Heart left ventricle (tissue), 16 donors: ENCODE measurements at regions not wholly inside any gene's neighbourhood (a gene's known extent, or its start where the extent isn't known, plus 50 kb on each side); places are given as distances from the start of the nearest gene placed in this dataset.

Source experiments
- ATAC-seq, 4 donors: fragments of 200-7000 bp; cut with Tn5 transposase; one replicate each; pipeline ENCODE4 v1.9.1; 2020 to 2022; ENCODE audit warnings: moderate library complexity in 4 of 4, mild to moderate bottlenecking in 3 of 4, moderate number of reproducible peaks in 1 of 4
- DNase-seq, 5 donors: peaks; one replicate each; pipeline ENCODE4 v3.0.0-alpha.2; 2020
- H3K27ac ChIP-seq, 12 donors: fragments of 200-600 bp; sonication (generic) in 4 of 12; one replicate each; pipeline versions ENCODE4 v1.5.0 to v1.8.0; 2016 to 2022; ENCODE audit warnings: mild to moderate bottlenecking in 2 of 12
- H3K27me3 ChIP-seq, 9 donors: fragments of 200-600 bp; sonication (generic) in 2 of 9; one replicate each; pipeline versions ENCODE4 v1.5.1 to v1.8.0; 2016 to 2022; ENCODE audit warnings: mild to moderate bottlenecking in 3 of 9
- H3K36me3 ChIP-seq, 9 donors: fragments of 200-600 bp; sonication (generic) in 2 of 9; one replicate each; pipeline versions ENCODE4 v1.5.0 to v1.8.0; 2018 to 2022; ENCODE audit warnings: mild to moderate bottlenecking in 2 of 9
- H3K4me1 ChIP-seq, 12 donors: fragments of 200-600 bp; sonication (generic) in 4 of 12; one replicate each; pipeline versions ENCODE4 v1.5.0 to v1.8.0; 2016 to 2022; ENCODE audit warnings: mild to moderate bottlenecking in 3 of 12
- H3K4me3 ChIP-seq, 12 donors: fragments of 200-600 bp; sonication (generic) in 4 of 12; one replicate each; pipeline versions ENCODE4 v1.5.0 to v1.8.0; 2017 to 2022; ENCODE audit warnings: mild to moderate bottlenecking in 9 of 12, moderate library complexity in 4 of 12
- H3K9me3 ChIP-seq, 12 donors: fragments of 200-600 bp; sonication (generic) in 4 of 12; one replicate each; pipeline versions ENCODE4 v1.5.0 to v1.8.0; 2016 to 2022; ENCODE audit warnings: mild to moderate bottlenecking in 1 of 12
- CTCF ChIP-seq, 12 donors: fragments of 200-600 bp; sonication (generic) in 4 of 12; IDR thresholded peaks; one replicate each; pipeline versions ENCODE4 v1.5.0 to v1.8.0; 2018 to 2022; ENCODE audit warnings: antibody characterized with exemption in 12 of 12, mild to moderate bottlenecking in 5 of 12
- POLR2A ChIP-seq, 2 donors: fragments of 450-650 bp; IDR thresholded peaks; one replicate each; pipeline ENCODE4 v1.6.1; 2017; ENCODE audit warnings: antibody characterized with exemption in 2 of 2, mild to moderate bottlenecking in 2 of 2, moderate library complexity in 2 of 2
- WGBS, 4 donors: extraction: QIAGEN DNeasy Blood & Tissue Kit in 2 of 4; methylation state at CpG; one replicate each; pipeline versions ENCODE4 v1.1.5 to v1.1.7; 2013 to 2018; 5-methylcytosine and 5-hydroxymethylcytosine counted together
- intact Hi-C, 10 donors: fragments of 100-400 bp; cut with DNase I; formaldehyde crosslinking; loops; one replicate each; pipeline versions ENCODE4 v1.11.1 to v1.14.2; 2022
- donor health status: ischemic (EF 13 %, LVEDD 7.1; RV severe dilation, severe dysfunction).
- donor health status: healthy with polysubstance abuse.
- donor health status: DM: no; HTN: yes; CAD: no.
- donor health status: DM: no; HTN: no; CAD: no.
- donor health status: ischemic (EF 25% LVEDD 6.9; RV normal size, moderate dysfunction).
- donor health status: ischemic (EF 25% LVEDD 5.7; RV mildly dilated, moderate dysfunction).
- donor health status: healthy.
- donor health status: DM: yes; HTN: yes; CAD: no.
- donor health status: ischemic (EF 35%, LVEDD 5.7; RV mildly dilated, moderate dysfunction).
- donor health status: nonischemic (EF 11% LVEDD 7.7; RV severe dilation, severe dysfunction).
- donor health status: DM: yes; HTN: yes; CAD: no.
- donor health status: PGD.
- donor health status: ischemic (EF 29% LVEDD 5.4; RV normal size, mild dysfunction).
- donor health status: nonischemic (EF 23%, LVEDD 6.1; RV moderate dilation, normal function).

- Histone ChIP-seq H3K27me3 (peaks cover 0 to 3% (median 0%) of the 10 kb centered on the region in 9 donors), H3K4me1 (no peaks in the 10 kb centered on the region), H3K4me3 (no peak overlapping the region), H3K36me3 (no peaks in the 10 kb centered on the region), H3K27ac (no peak overlapping the region), H3K9me3 (no peaks in the 10 kb centered on the region)
- WGBS, 4 donors, result 64 to 80% (median 66%) methylated on average over 1 of the region's 1 CpG
- TF ChIP-seq CTCF (IDR thresholded peaks at IDR 0.05) (no peak), POLR2A (IDR thresholded peaks at IDR 0.05) (no peak)
- DNase-seq, result no peak
- intact Hi-C loops, result no loop called here
- ATAC-seq, result no peak
Observed at GRCh38 chr13:78198419-78198818, 279.8 kb upstream of the EDNRB start.

- Histone ChIP-seq H3K9me3 (no peaks in the 10 kb centered on the region), H3K4me3 (no peak overlapping the region), H3K4me1 (no peaks in the 10 kb centered on the region), H3K36me3 (no peaks in the 10 kb centered on the region), H3K27me3 (peaks cover 0 to 3% (median 0%) of the 10 kb centered on the region in 9 donors), H3K27ac (no peak overlapping the region)
- TF ChIP-seq CTCF (IDR thresholded peaks at IDR 0.05) (no peak), POLR2A (IDR thresholded peaks at IDR 0.05) (no peak)
- ATAC-seq (no peak), DNase-seq (no peak)
- WGBS, 4 donors, result 80 to 87% (median 86%) methylated on average over 5 of the region's 5 CpGs
- intact Hi-C loops, result no loop called here
Observed at GRCh38 chr13:78197231-78197630, 278.6 kb upstream of the EDNRB start.

GRCh38 chr13:78194904-78195639 lies 276.4 kb upstream of the EDNRB start:
- ATAC-seq, result no peak
- Histone ChIP-seq H3K9me3 (no peaks in the 10 kb centered on the region), H3K4me1 (no peaks in the 10 kb centered on the region), H3K27me3 (peaks cover 0 to 3% (median 0%) of the 10 kb centered on the region in 9 donors), H3K27ac (no peak overlapping the region), H3K36me3 (no peaks in the 10 kb centered on the region), H3K4me3 (no peak overlapping the region)
- no peak for DNase-seq
- no peak for TF ChIP-seq CTCF (IDR thresholded peaks at IDR 0.05)
- no peak for TF ChIP-seq POLR2A (IDR thresholded peaks at IDR 0.05)
- intact Hi-C loops, result no loop called here
- 66 to 84% (median 73%) methylated on average over 3 of the region's 3 CpGs for WGBS, 4 donors

GRCh38 chr13:78193846-78194245 lies 275.2 kb upstream of the EDNRB start:
- intact Hi-C loops, result no loop called here

More at GRCh38 chr13:78193846-78194245, 275.2 kb upstream of the EDNRB start:
- TF ChIP-seq CTCF (IDR thresholded peaks at IDR 0.05) (no peak), POLR2A (IDR thresholded peaks at IDR 0.05) (no peak)
- Histone ChIP-seq H3K9me3 (no peaks in the 10 kb centered on the region), H3K4me1 (no peaks in the 10 kb centered on the region), H3K36me3 (no peaks in the 10 kb centered on the region), H3K4me3 (no peak overlapping the region), H3K27me3 (peaks cover 0 to 3% (median 0%) of the 10 kb centered on the region in 9 donors), H3K27ac (no peak overlapping the region)
- DNase-seq (no peak), ATAC-seq (no peak)
